ENCODE measurements at regions not wholly inside any gene's neighbourhood (a gene's known extent, or its start where the extent isn't known, plus 50 kb on each side); places are given as distances from the start of the nearest gene placed in this dataset.

DNA sequence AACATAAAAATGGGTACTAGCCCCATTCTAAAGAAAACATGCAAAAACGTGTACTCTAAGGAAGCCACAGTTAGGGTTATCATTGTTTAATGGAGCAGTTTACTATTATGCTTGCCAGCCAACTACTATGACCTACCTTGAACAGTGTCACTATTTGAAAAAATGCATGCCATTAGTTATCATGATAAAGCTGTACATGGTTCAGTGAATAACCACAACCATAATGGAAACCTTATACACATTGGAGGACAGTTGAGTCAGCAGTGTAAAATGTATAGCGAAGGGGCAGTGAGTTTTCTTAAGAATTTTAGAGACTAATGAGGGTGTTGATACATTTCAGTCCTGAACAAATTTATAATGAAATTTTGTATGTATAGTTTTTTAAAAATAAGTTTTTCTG, 381.9 kb downstream of the GRXCR1 start:
- TF ChIP-seq, protein P1, sequence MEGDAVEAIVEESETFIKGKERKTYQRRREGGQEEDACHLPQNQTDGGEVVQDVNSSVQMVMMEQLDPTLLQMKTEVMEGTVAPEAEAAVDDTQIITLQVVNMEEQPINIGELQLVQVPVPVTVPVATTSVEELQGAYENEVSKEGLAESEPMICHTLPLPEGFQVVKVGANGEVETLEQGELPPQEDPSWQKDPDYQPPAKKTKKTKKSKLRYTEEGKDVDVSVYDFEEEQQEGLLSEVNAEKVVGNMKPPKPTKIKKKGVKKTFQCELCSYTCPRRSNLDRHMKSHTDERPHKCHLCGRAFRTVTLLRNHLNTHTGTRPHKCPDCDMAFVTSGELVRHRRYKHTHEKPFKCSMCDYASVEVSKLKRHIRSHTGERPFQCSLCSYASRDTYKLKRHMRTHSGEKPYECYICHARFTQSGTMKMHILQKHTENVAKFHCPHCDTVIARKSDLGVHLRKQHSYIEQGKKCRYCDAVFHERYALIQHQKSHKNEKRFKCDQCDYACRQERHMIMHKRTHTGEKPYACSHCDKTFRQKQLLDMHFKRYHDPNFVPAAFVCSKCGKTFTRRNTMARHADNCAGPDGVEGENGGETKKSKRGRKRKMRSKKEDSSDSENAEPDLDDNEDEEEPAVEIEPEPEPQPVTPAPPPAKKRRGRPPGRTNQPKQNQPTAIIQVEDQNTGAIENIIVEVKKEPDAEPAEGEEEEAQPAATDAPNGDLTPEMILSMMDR (IDR thresholded peaks at IDR 0.05; ENCODE audit: poor library complexity): no peak
- no peak for TF ChIP-seq EZH2phosphoT487 (IDR thresholded peaks at IDR 0.05; ENCODE audit: low read depth, severe bottlenecking, unreplicated experiment)
- no peak for TF ChIP-seq EZH2 (IDR thresholded peaks at IDR 0.05; ENCODE audit: borderline replicate concordance)
